HCT116 (cell line): ENCODE measurements at regions not wholly inside any gene's neighbourhood (a gene's known extent, or its start where the extent isn't known, plus 50 kb on each side); places are given as distances from the start of the nearest gene placed in this dataset.

ENCODE experiments used
- EZH2 ChIP-seq: fragments of 200-600 bp; sonication (generic); IDR thresholded peaks from 2 replicates; pipeline ENCODE4 v1.6.1; 2017; ENCODE audit warnings: antibody characterized with exemption, mixed run types
- POLR2A ChIP-seq: IDR thresholded peaks from 2 replicates; pipeline ENCODE4 v1.7.0; 2011; ENCODE audit warnings: borderline replicate concordance; ENCODE audit not compliant: insufficient read depth, insufficient read length; ENCODE audit errors: extremely low read depth
- POLR2AphosphoS5 ChIP-seq: IDR thresholded peaks from 2 replicates; pipeline ENCODE4 v1.6.1; 2011; ENCODE audit warnings: mild to moderate bottlenecking, low read depth, low read length, moderate library complexity
- RAD21 ChIP-seq: IDR thresholded peaks from 2 replicates; pipeline ENCODE4 v1.6.1; 2012; ENCODE audit warnings: low read depth, mild to moderate bottlenecking
- YY1 ChIP-seq: IDR thresholded peaks from 2 replicates; pipeline ENCODE4 v1.6.1; 2011; ENCODE audit warnings: low read length, low read depth, moderate library complexity, mild to moderate bottlenecking; ENCODE audit not compliant: insufficient replicate concordance; ENCODE audit errors: extremely low read depth
- TF ChIP-seq, protein P1 (sequence below), 3 experiments: fragments of 200-600 bp in 1 of 3; sonication (generic) in 1 of 3; IDR thresholded peaks in 2 of 3; conservative IDR thresholded peaks in 1 of 3; 2 replicates each; pipeline ENCODE4 v1.5.1; 2012 to 2017; ENCODE audit warnings: low read depth in 2 of 3, low read length in 2 of 3, antibody characterized with exemption in 1 of 3, borderline replicate concordance in 1 of 3, control low read depth in 1 of 3, mild to moderate bottlenecking in 1 of 3, mixed read lengths in 1 of 3, mixed run types in 1 of 3, moderate library complexity in 1 of 3; ENCODE audit not compliant: insufficient read depth in 1 of 3
- TF ChIP-seq, protein P2 (sequence below): IDR thresholded peaks from 2 replicates; pipeline ENCODE4 v1.6.1; 2012

DNA sequence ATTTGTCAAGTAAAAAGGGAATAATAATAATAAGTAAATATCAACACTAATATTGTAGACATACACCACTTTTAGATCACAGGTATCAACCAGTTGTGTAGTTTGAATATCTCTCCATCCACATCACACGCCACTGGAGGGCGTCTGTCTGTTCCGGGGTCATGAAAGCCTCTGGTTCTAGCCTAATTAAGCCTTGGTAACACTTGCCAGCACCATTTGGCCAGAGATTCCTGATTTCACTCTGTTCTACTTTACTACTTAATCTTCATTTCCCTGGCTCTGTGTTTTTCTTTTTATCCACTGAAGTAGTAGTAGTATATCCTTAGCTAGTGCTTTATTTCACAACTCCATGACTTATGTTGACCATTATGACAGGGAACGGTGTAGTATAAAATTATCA, 285.6 kb upstream of the POM121L12 start:
- TF ChIP-seq, protein P1, sequence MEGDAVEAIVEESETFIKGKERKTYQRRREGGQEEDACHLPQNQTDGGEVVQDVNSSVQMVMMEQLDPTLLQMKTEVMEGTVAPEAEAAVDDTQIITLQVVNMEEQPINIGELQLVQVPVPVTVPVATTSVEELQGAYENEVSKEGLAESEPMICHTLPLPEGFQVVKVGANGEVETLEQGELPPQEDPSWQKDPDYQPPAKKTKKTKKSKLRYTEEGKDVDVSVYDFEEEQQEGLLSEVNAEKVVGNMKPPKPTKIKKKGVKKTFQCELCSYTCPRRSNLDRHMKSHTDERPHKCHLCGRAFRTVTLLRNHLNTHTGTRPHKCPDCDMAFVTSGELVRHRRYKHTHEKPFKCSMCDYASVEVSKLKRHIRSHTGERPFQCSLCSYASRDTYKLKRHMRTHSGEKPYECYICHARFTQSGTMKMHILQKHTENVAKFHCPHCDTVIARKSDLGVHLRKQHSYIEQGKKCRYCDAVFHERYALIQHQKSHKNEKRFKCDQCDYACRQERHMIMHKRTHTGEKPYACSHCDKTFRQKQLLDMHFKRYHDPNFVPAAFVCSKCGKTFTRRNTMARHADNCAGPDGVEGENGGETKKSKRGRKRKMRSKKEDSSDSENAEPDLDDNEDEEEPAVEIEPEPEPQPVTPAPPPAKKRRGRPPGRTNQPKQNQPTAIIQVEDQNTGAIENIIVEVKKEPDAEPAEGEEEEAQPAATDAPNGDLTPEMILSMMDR (IDR thresholded peaks at IDR 0.05 in 2 of 3, conservative IDR thresholded peaks at IDR 0.05 in 1 of 3; ENCODE audit: borderline replicate concordance in 1 of 3, insufficient read depth in 1 of 3, low read depth in 2 of 3, low read length in 2 of 3), result no peak
- TF ChIP-seq POLR2A, result no peak
- TF ChIP-seq YY1, result no peak
- TF ChIP-seq EZH2, result no peak
- no peak for TF ChIP-seq RAD21
- TF ChIP-seq, protein P2, sequence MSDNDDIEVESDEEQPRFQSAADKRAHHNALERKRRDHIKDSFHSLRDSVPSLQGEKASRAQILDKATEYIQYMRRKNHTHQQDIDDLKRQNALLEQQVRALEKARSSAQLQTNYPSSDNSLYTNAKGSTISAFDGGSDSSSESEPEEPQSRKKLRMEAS, result no peak
- no peak for TF ChIP-seq POLR2AphosphoS5
